DMS153 treated with DMSO at 0.1 percent for 48 hours (cell line): ENCODE measurements at regions not wholly inside any gene's neighbourhood (a gene's known extent, or its start where the extent isn't known, plus 50 kb on each side); places are given as distances from the start of the nearest gene placed in this dataset.

Experiments
- DNase-seq: peaks from one replicate; lab custom pipeline; 2025; ENCODE audit not compliant: unreplicated experiment; lab: John Stamatoyannopoulos, UW

- DNase-seq: no peak
Observed at GRCh38 chr3:132772252-132772651, 50.0 kb upstream of the NPHP3 start.
